ENCODE measurements at regions not wholly inside any gene's neighbourhood (a gene's known extent, or its start where the extent isn't known, plus 50 kb on each side); places are given as distances from the start of the nearest gene placed in this dataset.

GRCh38 chr15:93895976-93896770 lies 335.2 kb upstream of the MCTP2 start:
- no peaks in the 10 kb centered on the region for H4K20me1 ChIP-seq (ENCODE audit: insufficient read depth)
- H3K4me3 ChIP-seq (replicated peaks in 1 of 2; ENCODE audit: low read depth in 1 of 2, low read length in 2 of 2): no peak overlapping the region
- ChIA-PET CTCF (no interaction called here), RAD21 (ENCODE audit: low non-redundant PET in 1 of 2, low total read pairs in 2 of 2, uncharacterized antibody in 2 of 2, unreplicated experiment in 2 of 2) (no interaction called here), POLR2A (no interaction called here)
- TF ChIP-seq POLR2AphosphoS5 (IDR thresholded peaks at IDR 0.05; ENCODE audit: low read depth, low read length) (no peak), MAX (IDR thresholded peaks at IDR 0.05) (no peak), ZNF274 (IDR thresholded peaks at IDR 0.05; ENCODE audit: low read depth, low read length) (no peak), CBX3 (IDR thresholded peaks at IDR 0.05; ENCODE audit: low read depth) (no peak), ZFX (IDR thresholded peaks at IDR 0.05) (no peak), ATF3 (IDR thresholded peaks at IDR 0.05) (no peak), ZBTB33 (IDR thresholded peaks at IDR 0.05; ENCODE audit: extremely low read depth, insufficient replicate concordance, low read length) (no peak), EZH2phosphoT487 (IDR thresholded peaks at IDR 0.05; ENCODE audit: borderline replicate concordance) (no peak), RAD21 (IDR thresholded peaks at IDR 0.05; ENCODE audit: low read depth) (no peak), YY1 (IDR thresholded peaks at IDR 0.05; ENCODE audit: extremely low read depth, insufficient replicate concordance, low read depth, low read length) (no peak), POLR2A (IDR thresholded peaks at IDR 0.05; ENCODE audit: borderline replicate concordance, extremely low read depth, insufficient read depth, insufficient read length) (no peak), TCF7L2 (IDR thresholded peaks at IDR 0.05; ENCODE audit: borderline replicate concordance, extremely low read depth, insufficient read depth, insufficient read length) (no peak), SIN3A (IDR thresholded peaks at IDR 0.05; ENCODE audit: low read depth) (no peak), FOSL1 (IDR thresholded peaks at IDR 0.05; ENCODE audit: low read depth) (no peak), EZH2 (IDR thresholded peaks at IDR 0.05) (no peak), REST (IDR thresholded peaks at IDR 0.05; ENCODE audit: low read depth) (no peak), SP1 (IDR thresholded peaks at IDR 0.05; ENCODE audit: low read depth) (no peak), EGR1 (IDR thresholded peaks at IDR 0.05; ENCODE audit: low read depth) (no peak), CEBPB (IDR thresholded peaks at IDR 0.05; ENCODE audit: low read depth) (no peak), CTCF (IDR thresholded peaks at IDR 0.05 in 2 of 3, conservative IDR thresholded peaks at IDR 0.05 in 1 of 3; ENCODE audit: borderline replicate concordance in 1 of 3, insufficient read depth in 1 of 3, low read depth in 2 of 3, low read length in 2 of 3) (no peak)
- H3K4me1 ChIP-seq (ENCODE audit: control insufficient read depth in 1 of 2, insufficient read depth in 2 of 2, low read length in 2 of 2): no peaks in the 10 kb centered on the region
- no peak overlapping the region for H3K4me2 ChIP-seq (ENCODE audit: low read length)
- no peaks in the 10 kb centered on the region for H3K79me2 ChIP-seq (ENCODE audit: insufficient read depth, low read length)
- H3K36me3 ChIP-seq (ENCODE audit: control insufficient read depth in 1 of 2, insufficient read depth in 2 of 2, low read length in 2 of 2): no peaks in the 10 kb centered on the region
- H3K27ac ChIP-seq (ENCODE audit: low read depth, low read length): no peak overlapping the region
- BruUV-seq (replicated peaks): no TSS peak
- H2AFZ ChIP-seq (ENCODE audit: low read depth, low read length, poor library complexity, severe bottlenecking): no peak overlapping the region
- H3K9me3 ChIP-seq (ENCODE audit: control insufficient read depth in 1 of 2, insufficient read depth in 1 of 2, low read depth in 1 of 2, low read length in 2 of 2): no peaks in the 10 kb centered on the region; a peak in 1 of 4 replicates
- no peaks in the 10 kb centered on the region for H3K27me3 ChIP-seq (ENCODE audit: insufficient read depth, low read length)
- no peak overlapping the region for H3K9ac ChIP-seq (ENCODE audit: low read length)
- H3K9me2 ChIP-seq (ENCODE audit: insufficient read depth): no peaks in the 10 kb centered on the region
- DNase-seq (ENCODE audit: low read depth, low spot score): no peak
- no peak for ATAC-seq
- intact Hi-C loops (cut with micrococcal nuclease): no loop called here
